Muscle layer of colon (tissue), 2 donors: ENCODE measurements at regions not wholly inside any gene's neighbourhood (a gene's known extent, or its start where the extent isn't known, plus 50 kb on each side); places are given as distances from the start of the nearest gene placed in this dataset.
"Not testable (repeated sequence)": the region's sequence is repeated elsewhere in the genome, so short reads cannot be mapped to it uniquely, and the experiment has no call there.

Experiments
- H3K27ac ChIP-seq: one replicate; pipeline ENCODE4 v1.7.0; 2013; ENCODE audit warnings: low read depth, mild to moderate bottlenecking, low read length, moderate library complexity
- H3K27me3 ChIP-seq, 2 donors: one replicate each; pipeline ENCODE4 v1.7.0; 2013; ENCODE audit warnings: low read length in 2 of 2, mild to moderate bottlenecking in 2 of 2; ENCODE audit not compliant: insufficient read depth in 2 of 2, control insufficient read depth in 1 of 2
- H3K36me3 ChIP-seq: one replicate; pipeline ENCODE4 v1.7.0; 2013; ENCODE audit warnings: mild to moderate bottlenecking, low read length; ENCODE audit not compliant: insufficient read depth
- H3K4me1 ChIP-seq: one replicate; pipeline ENCODE4 v1.7.0; 2013; ENCODE audit warnings: mild to moderate bottlenecking, low read length; ENCODE audit not compliant: insufficient read depth
- H3K4me3 ChIP-seq, 2 donors: one replicate each; pipeline ENCODE4 v1.7.0; 2013; ENCODE audit warnings: low read length in 2 of 2, low read depth in 1 of 2, mild to moderate bottlenecking in 1 of 2, moderate library complexity in 1 of 2
- H3K9ac ChIP-seq: one replicate; pipeline ENCODE4 v1.7.0; 2013; ENCODE audit warnings: low read length
- H3K9me3 ChIP-seq: one replicate; pipeline ENCODE4 v1.7.0; 2013; ENCODE audit warnings: mild to moderate bottlenecking, low read length
- donor health status: abdominal sarcoma.
- donor health status: Adenocarcinoma of cecum.

DNA sequence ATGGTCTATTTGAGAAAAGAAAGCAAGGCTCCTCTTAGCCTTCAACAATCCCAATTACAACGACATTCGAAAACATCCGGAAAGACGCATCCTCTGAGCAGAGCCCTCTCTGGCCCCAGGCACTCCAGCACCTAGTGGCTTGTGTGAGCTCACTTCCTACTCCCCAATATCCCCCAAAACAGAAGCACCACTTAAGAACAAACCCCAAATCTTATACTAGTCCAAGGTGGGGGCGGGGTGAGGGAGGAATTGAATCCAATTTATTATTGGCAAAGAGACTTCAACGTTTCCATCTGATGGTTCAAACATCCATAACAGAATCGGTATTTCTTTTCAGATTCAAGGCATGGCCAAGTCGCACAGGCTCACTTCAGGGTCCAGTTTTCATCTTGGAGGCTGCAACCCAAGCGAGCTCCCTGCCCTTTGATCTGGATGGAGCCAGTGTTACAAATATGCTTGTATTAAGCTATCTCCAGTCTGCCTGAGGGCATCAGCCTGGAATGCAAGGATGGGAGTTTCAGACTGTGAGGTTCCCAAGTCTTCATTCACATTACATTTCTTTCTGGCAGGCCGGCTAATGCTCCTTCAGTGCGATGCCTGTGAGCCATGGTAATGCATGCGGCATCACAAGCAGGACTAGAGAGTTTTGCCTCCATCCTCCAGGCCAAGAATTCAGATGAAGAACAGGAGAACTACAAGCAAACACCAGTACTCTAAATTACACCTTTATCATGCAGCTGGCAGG, 132.5 kb upstream of the FOXN3 start:
- Histone ChIP-seq H3K4me3 (no peak overlapping the region), H3K36me3 (no peaks in the 10 kb centered on the region), H3K9me3 (no peaks in the 10 kb centered on the region), H3K4me1 (peaks cover 12% of the 10 kb centered on the region), H3K27ac (no peak overlapping the region), H3K27me3 (no peaks in the 10 kb centered on the region), H3K9ac (no peak overlapping the region)

DNA sequence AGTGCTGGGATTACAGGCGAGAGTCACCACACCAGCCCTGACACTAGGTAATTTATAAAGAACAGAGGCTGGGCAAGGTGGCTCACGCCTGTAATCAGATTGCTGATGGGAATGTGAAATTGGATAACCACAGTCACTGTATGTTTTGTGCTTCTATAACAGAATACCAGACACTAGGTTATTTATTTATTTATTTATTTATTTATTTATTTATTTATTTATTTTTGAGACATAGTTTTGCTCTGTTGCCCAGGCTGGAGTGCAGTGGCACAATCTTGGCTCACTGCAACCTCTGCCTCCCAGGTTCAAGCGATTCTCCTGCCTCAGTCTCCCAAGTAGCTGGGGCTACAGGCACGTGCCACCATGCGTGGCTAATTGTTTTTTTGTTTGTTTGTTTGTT, 130.0 kb upstream of the FOXN3 start:
- H3K27ac ChIP-seq, H3K36me3 ChIP-seq, H3K9ac ChIP-seq, H3K9me3 ChIP-seq, H3K4me3 ChIP-seq, H3K27me3 ChIP-seq: not testable (repeated sequence)
- H3K4me1 ChIP-seq: peaks cover 21% of the 10 kb centered on the region

DNA sequence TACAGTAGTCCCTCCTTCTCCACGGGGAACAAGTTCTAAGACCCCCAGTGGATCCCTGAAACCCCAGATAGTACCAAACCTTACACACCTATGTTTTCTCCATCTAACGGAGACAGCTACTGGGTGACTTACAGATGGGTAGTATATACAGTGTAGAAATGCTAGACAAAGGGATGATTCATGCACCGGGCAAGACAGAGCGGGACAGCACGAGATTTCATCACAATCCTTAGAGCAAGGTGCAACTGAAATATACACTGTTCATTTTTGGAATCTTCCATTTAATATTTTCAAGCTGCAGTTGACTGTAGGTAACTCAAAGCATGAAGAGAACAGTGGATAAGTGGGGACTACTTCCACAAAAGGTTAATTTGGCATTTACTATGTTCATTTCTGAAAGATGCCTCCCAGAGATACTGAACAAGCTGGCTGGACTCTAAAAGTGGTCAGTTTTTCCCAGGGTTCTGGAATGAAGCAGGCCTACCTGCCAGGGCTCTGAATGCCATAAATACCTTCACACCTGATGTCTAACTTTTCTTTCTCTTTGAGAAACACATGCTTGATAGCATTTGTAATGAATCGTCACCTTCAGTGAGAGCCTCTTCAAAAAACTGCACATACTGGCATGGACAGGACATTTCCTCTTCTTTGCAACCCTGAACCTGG, 127.7 kb upstream of the FOXN3 start:
- H3K4me1 ChIP-seq: peaks cover 9% of the 10 kb centered on the region
- H3K9ac ChIP-seq: no peak overlapping the region
- no peaks in the 10 kb centered on the region for H3K36me3 ChIP-seq
- no peak overlapping the region for H3K4me3 ChIP-seq
- no peak overlapping the region for H3K27ac ChIP-seq
- no peaks in the 10 kb centered on the region for H3K27me3 ChIP-seq
- H3K9me3 ChIP-seq: no peaks in the 10 kb centered on the region

DNA sequence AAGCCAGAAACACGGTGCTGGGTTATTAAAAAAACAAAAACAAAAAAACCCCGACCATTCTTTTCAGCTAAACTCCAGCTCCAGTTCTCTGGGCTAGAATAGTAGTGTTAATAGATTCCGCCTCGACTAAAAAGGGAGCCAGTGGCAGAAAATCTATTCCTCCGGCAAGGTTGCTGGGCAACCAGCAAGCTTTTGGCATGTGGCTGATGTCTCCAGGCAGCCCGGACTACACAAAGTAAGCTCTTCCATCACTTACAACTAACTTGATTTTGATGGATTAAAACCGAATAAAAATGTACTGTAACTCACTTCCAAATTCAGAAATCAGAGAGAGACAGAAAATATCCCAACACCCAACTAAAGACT, 126.4 kb upstream of the FOXN3 start:
- no peaks in the 10 kb centered on the region for H3K9me3 ChIP-seq
- no peak overlapping the region for H3K4me3 ChIP-seq
- H3K36me3 ChIP-seq: no peaks in the 10 kb centered on the region
- no peak overlapping the region for H3K27ac ChIP-seq
- H3K9ac ChIP-seq: no peak overlapping the region
- peaks cover 9% of the 10 kb centered on the region for H3K4me1 ChIP-seq
- no peaks in the 10 kb centered on the region for H3K27me3 ChIP-seq

DNA sequence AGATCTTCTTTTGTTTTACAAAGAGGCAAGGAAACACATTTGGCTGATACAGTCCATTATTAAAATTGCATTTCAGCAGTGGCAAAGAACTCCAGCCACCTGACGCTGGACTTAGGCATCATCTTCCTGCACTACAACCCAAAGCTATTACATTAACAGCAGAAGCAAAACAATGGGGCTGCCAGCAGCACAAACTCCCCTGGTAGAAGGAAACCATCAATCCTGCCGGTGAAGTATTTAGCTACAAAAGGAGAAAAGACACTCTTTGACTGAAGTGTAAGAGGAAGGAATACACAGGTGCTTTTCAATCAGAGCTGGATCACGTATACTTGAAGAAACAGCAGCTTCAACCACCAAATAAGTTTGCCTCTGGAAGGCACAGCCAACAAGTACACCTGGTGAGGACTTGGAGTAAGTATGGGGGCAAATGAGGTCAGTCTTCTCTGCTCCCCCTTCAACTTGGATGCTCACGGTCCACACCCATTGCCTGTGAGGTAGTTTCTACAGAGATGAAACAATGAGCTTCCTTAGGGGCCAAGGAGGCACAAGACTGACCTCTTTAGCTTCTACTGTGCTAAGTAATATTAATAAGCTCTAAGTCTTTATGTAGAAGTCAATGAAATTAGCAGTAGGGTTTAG, 125.9 kb upstream of the FOXN3 start:
- H3K9me3 ChIP-seq: no peaks in the 10 kb centered on the region
- no peak overlapping the region for H3K4me3 ChIP-seq
- H3K27me3 ChIP-seq: no peaks in the 10 kb centered on the region
- no peak overlapping the region for H3K27ac ChIP-seq
- no peak overlapping the region for H3K9ac ChIP-seq
- H3K4me1 ChIP-seq: peaks cover 9% of the 10 kb centered on the region
- H3K36me3 ChIP-seq: no peaks in the 10 kb centered on the region

DNA sequence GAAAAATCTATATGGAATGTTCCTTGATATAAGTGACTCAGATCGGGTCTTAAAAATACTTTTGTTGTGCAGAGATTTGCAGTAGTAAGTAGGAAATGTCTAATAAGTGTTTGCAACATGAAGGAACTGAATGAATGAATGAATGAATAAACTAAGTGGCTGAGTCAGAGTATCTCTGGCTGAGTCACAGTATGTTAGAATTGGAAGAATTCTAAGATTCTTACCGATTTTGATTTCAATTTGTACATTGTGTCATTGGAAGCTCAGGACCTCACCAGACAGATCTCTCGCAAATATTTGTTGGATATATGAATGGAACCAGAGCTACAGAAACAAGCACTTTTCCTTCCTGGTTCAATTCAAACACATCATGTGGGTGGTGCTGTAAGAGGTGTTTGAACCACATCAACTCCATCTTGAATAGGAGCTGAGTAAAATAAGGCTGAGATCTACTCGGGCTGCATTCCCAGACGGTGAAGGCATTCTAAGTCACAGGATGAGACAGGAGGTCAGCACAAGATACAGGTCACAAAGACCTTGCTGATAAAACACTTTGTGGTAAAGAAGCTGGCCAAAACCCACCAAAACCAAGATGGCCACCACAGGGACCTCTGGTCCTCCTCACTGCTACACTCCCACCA, 123.9 kb upstream of the FOXN3 start:
- Histone ChIP-seq H3K4me1 (peaks cover 11% of the 10 kb centered on the region), H3K36me3 (no peaks in the 10 kb centered on the region), H3K9me3 (no peaks in the 10 kb centered on the region), H3K27ac (no peak overlapping the region), H3K4me3 (no peak overlapping the region), H3K27me3 (no peaks in the 10 kb centered on the region), H3K9ac (no peak overlapping the region)

DNA sequence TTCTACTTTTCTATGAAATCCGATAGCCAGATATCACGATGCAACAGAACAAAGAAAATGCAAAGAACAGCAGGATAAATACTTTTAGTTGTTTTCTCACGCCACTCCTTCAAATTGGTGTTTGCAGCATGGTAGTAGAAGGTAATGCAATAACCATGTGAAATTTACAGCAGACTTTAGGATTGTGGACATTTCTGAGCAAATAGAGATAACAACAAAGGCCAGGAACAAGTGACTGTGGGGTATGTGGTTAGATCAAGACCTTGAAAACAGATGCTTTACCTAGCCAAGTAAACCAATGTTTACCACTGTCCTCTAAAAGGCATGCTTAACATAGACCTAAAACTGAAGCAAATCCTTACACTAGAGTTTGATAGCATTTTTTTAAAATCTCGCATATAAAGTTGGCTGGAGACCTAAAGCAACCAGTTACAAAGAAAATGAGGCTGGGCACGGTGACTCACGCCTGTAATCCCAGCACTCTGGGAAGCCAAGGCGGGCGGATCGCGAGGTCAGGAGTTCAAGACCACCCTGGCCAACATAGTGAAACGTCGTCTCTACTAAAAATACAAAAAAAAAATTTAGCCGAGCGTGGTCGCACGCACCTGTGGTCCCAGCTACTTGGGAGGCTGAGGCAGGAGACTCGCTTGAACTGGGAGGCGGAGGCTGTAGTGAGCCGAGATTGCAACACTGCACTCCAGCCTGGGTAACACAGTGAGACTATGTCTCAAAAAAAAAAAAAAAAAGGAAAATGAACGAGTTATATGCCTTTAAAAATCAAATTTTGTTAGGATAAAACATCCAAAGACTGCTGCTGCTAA, 123.2 kb upstream of the FOXN3 start:
- Histone ChIP-seq H3K4me3 (no peak overlapping the region), H3K4me1 (peaks cover 18% of the 10 kb centered on the region), H3K9ac (no peak overlapping the region), H3K36me3 (no peaks in the 10 kb centered on the region), H3K27ac (no peak overlapping the region), H3K27me3 (no peaks in the 10 kb centered on the region), H3K9me3 (no peaks in the 10 kb centered on the region)

DNA sequence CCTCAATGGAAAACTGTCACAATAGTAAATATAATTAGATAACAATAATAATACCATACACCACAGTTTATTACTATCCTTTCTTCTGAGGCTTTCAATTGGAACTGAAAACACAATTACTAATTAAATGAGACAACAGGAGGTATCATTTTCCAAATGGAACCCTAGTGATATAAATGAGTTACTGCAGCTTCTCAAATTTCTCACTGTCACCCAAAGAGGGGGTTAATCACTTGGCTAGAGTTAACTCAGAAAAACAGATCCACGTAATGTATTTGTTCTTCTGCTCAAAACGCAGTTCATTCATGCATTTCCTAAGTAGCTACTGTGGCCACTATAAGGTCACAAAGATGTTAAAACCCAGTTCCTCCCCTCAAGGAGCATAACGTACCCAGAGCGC, 120.9 kb upstream of the FOXN3 start:
- H3K4me3 ChIP-seq: no peak overlapping the region
- H3K36me3 ChIP-seq: no peaks in the 10 kb centered on the region
- no peak overlapping the region for H3K27ac ChIP-seq
- no peaks in the 10 kb centered on the region for H3K27me3 ChIP-seq
- H3K9me3 ChIP-seq: no peaks in the 10 kb centered on the region
- no peak overlapping the region for H3K9ac ChIP-seq
- peaks cover 21% of the 10 kb centered on the region for H3K4me1 ChIP-seq

DNA sequence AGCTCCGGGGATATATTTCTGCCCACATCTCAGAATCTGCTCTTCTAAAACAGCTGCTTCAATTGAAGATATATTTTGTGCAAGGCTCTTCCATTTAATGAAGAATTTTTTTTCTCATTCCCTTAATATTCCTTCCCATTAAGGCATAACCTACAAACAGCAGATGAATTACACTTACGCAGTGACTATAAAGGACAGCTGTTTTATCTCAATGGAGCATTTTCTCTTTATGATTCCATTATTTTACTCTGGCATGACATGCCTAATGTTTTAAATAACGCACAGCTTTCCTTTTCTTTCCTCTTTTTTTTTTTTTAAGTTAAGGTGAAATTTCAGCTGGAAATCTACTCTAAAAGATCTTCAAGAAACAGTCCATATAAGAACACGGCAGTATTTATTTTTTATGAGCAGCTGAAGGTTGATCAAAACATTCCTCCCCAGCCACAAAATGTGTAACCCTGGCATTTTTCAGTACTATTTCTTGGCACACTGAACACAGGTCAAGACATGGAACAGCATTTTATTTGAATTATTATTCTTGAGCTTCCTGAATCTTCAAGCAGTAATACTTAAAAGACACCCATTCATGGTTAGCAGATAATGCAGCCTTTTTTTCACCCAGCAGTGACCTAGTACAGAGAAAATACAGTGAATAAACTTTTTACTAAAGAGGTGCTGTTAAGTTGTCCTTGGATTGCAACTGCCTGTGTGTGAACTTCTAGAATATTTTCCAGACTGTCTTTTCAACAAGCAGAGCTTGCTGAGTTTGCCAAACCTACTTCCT, 118.1 kb upstream of the FOXN3 start:
- H3K27me3 ChIP-seq: no peaks in the 10 kb centered on the region
- H3K9me3 ChIP-seq: no peaks in the 10 kb centered on the region
- H3K36me3 ChIP-seq: no peaks in the 10 kb centered on the region
- no peak overlapping the region for H3K4me3 ChIP-seq
- H3K9ac ChIP-seq: no peak overlapping the region
- no peak overlapping the region for H3K27ac ChIP-seq
- peaks cover 29% of the 10 kb centered on the region for H3K4me1 ChIP-seq

DNA sequence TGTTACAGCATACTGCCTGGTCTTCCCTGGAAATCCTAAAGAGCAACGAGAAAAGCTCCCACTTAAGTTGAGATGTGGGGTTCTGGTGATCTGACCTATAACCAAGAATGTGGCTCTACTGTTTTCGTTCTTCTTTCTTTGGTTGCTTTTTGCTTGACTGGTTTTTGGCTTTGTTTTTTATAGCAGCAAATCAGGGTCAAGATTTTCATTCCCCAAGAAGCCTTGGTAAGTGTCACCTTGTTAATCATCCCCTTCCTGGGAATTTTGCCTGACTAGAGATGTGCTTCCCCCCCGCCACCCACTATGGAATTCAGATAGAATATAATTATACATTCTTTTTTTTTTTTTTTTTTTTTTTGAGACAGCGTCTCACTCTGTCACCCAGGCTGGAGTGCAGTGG, 116.7 kb upstream of the FOXN3 start:
- peaks cover 29% of the 10 kb centered on the region for H3K4me1 ChIP-seq
- H3K4me3 ChIP-seq: no peak overlapping the region
- no peak overlapping the region for H3K9ac ChIP-seq
- no peaks in the 10 kb centered on the region for H3K36me3 ChIP-seq
- H3K27ac ChIP-seq: no peak overlapping the region
- no peaks in the 10 kb centered on the region for H3K9me3 ChIP-seq
- H3K27me3 ChIP-seq: no peaks in the 10 kb centered on the region
